ENCODE measurements at regions not wholly inside any gene's neighbourhood (a gene's known extent, or its start where the extent isn't known, plus 50 kb on each side); places are given as distances from the start of the nearest gene placed in this dataset.

- DNase-seq (ENCODE audit: low spot score): no peak
Measured at GRCh38 chr1:238205045-238205662, 314.4 kb upstream of the ZP4 start.

GRCh38 chr1:238201992-238202391 is 311.3 kb upstream of the ZP4 start:
- no peak for DNase-seq (ENCODE audit: low spot score)

GRCh38 chr1:238199325-238199724 is 308.6 kb upstream of the ZP4 start:
- no peak for DNase-seq (ENCODE audit: low spot score)

- no peak for DNase-seq (ENCODE audit: low spot score)
Measured at GRCh38 chr1:238196516-238196915, 305.8 kb upstream of the ZP4 start.

- DNase-seq (ENCODE audit: low spot score): no peak
Measured at GRCh38 chr1:238191170-238191569, 300.4 kb upstream of the ZP4 start.

- DNase-seq (ENCODE audit: low spot score): no peak
Measured at GRCh38 chr1:238187575-238187949, 296.8 kb upstream of the ZP4 start.

GRCh38 chr1:238186887-238187574 is 296.3 kb upstream of the ZP4 start:
- DNase-seq (ENCODE audit: low spot score): no peak

GRCh38 chr1:238177960-238178645 is 287.4 kb upstream of the ZP4 start:
- DNase-seq (ENCODE audit: low spot score): no peak

- no peak for DNase-seq (ENCODE audit: low spot score)
Measured at GRCh38 chr1:238177351-238177750, 286.6 kb upstream of the ZP4 start.

- no peak for DNase-seq (ENCODE audit: low spot score)
Measured at GRCh38 chr1:238176441-238176840, 285.7 kb upstream of the ZP4 start.

- no peak for DNase-seq (ENCODE audit: low spot score)
Measured at GRCh38 chr1:238171985-238172384, 281.3 kb upstream of the ZP4 start.

- no peak for DNase-seq (ENCODE audit: low spot score)
Measured at GRCh38 chr1:238161955-238162354, 271.2 kb upstream of the ZP4 start.

GRCh38 chr1:238153939-238154338 is 263.2 kb upstream of the ZP4 start:
- no peak for DNase-seq (ENCODE audit: low spot score)

- DNase-seq (ENCODE audit: low spot score): no peak
Measured at GRCh38 chr1:238153253-238153652, 262.5 kb upstream of the ZP4 start.

GRCh38 chr1:238152119-238152518 is 261.4 kb upstream of the ZP4 start:
- no peak for DNase-seq (ENCODE audit: low spot score)

- no peak for DNase-seq (ENCODE audit: low spot score)
Measured at GRCh38 chr1:238143038-238143437, 252.3 kb upstream of the ZP4 start.

GRCh38 chr1:238141353-238141752 is 250.6 kb upstream of the ZP4 start:
- DNase-seq (ENCODE audit: low spot score): no peak

- no peak for DNase-seq (ENCODE audit: low spot score)
Measured at GRCh38 chr1:238139713-238140112, 249.0 kb upstream of the ZP4 start.

GRCh38 chr1:238138059-238138626 is 247.4 kb upstream of the ZP4 start:
- no peak for DNase-seq (ENCODE audit: low spot score)

- DNase-seq (ENCODE audit: low spot score): no peak
Measured at GRCh38 chr1:238135708-238136664, 245.3 kb upstream of the ZP4 start.

- DNase-seq (ENCODE audit: low spot score): no peak
Measured at GRCh38 chr1:238129677-238130076, 239.0 kb upstream of the ZP4 start.

- DNase-seq (ENCODE audit: low spot score): no peak
Measured at GRCh38 chr1:238123201-238123600, 232.5 kb upstream of the ZP4 start.

Measured in mucosa of gallbladder (tissue), 1 donor.